SK-N-MC (cell line): ENCODE measurements at regions not wholly inside any gene's neighbourhood (a gene's known extent, or its start where the extent isn't known, plus 50 kb on each side); places are given as distances from the start of the nearest gene placed in this dataset.
"Not testable (repeated sequence)": the region's sequence is repeated elsewhere in the genome, so short reads cannot be mapped to it uniquely, and the experiment has no call there.

Experiments used
- DNase-seq: peaks from one replicate; pipeline ENCODE4 v3.0.0-alpha.2; 2011; ENCODE audit warnings: low read depth, low spot score
- H3K27ac ChIP-seq: fragments of 200-600 bp; sonication (generic); 2 replicates; pipeline ENCODE4 v1.5.1; 2016; ENCODE audit warnings: mixed run types
- H3K36me3 ChIP-seq: fragments of 200-600 bp; sonication (generic); 2 replicates; pipeline ENCODE4 v1.6.1; 2017; ENCODE audit warnings: antibody characterized with exemption, low read length, mixed read lengths; ENCODE audit not compliant: insufficient read depth
- H3K4me3 ChIP-seq: fragments of 200-600 bp; sonication (generic); 2 replicates; pipeline ENCODE4 v1.5.1; 2016
- H3K9ac ChIP-seq: fragments of 200-600 bp; sonication (generic); 2 replicates; pipeline ENCODE4 v1.8.0; 2017; ENCODE audit warnings: mixed run types, mixed read lengths; ENCODE audit not compliant: insufficient read length
- H3K9me3 ChIP-seq: fragments of 200-600 bp; sonication (generic); 2 replicates; pipeline ENCODE4 v1.6.1; 2017; ENCODE audit warnings: low read depth, mild to moderate bottlenecking, antibody characterized with exemption, low read length, moderate library complexity, mixed read lengths
- EZH2 ChIP-seq: fragments of 200-600 bp; sonication (generic); IDR thresholded peaks from one replicate; pipeline ENCODE4 v1.6.1; 2017; ENCODE audit warnings: antibody characterized with exemption
- FOXP2 ChIP-seq: optimal IDR thresholded peaks from 2 replicates; pipeline ENCODE3; 2011; ENCODE audit warnings: mild to moderate bottlenecking, moderate library complexity; ENCODE audit not compliant: insufficient read depth; ENCODE audit errors: extremely low read length, control extremely low read depth
- POLR2AphosphoS5 ChIP-seq: IDR thresholded peaks from 2 replicates; pipeline ENCODE4 v1.6.1; 2012; ENCODE audit warnings: mild to moderate bottlenecking, low read depth, low read length, borderline replicate concordance

DNA sequence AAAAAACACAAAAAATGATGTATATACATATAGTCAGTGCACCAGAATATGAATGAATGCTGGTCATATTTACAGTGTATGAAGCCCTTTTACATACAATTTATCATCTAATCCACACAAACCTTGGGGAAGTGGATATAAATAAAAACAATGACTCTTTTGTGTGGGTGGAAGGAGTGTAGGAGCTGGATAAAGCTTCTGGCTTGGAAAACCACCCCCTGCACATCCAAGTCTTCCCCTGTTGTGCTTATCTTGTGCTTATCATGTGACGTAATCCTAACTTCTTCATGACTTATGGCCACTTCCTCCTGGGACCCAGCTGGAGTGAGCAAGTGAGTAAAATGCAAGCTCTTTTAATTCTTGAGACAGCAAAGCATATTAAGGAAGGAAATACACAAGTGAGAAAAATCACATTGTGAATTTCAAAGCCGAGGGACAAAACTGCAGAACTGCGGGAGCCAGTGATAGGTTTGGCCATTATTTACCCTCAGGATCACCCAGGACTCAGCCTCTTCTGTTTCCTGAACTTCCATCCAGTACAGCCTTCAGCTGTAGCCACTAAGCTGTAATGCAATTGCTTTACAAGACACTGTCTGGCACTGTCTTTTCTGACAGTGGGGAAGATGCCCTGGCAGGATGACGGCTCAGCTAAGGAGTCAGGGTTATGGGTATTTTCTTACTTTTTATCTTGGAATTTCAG is 104.0 kb upstream of the PPM1J start:
- no peak overlapping the region for H3K4me3 ChIP-seq
- no peak overlapping the region for H3K9ac ChIP-seq
- H3K9me3 ChIP-seq = no peaks in the 10 kb centered on the region
- peak overlapping the region; percentile 60; the same call in 1 of the 2 replicates for H3K27ac ChIP-seq
- TF ChIP-seq POLR2AphosphoS5 (no peak), EZH2 (no peak), FOXP2 (no peak)
- peak; percentile 32 for DNase-seq
- no peaks in the 10 kb centered on the region for H3K36me3 ChIP-seq

DNA sequence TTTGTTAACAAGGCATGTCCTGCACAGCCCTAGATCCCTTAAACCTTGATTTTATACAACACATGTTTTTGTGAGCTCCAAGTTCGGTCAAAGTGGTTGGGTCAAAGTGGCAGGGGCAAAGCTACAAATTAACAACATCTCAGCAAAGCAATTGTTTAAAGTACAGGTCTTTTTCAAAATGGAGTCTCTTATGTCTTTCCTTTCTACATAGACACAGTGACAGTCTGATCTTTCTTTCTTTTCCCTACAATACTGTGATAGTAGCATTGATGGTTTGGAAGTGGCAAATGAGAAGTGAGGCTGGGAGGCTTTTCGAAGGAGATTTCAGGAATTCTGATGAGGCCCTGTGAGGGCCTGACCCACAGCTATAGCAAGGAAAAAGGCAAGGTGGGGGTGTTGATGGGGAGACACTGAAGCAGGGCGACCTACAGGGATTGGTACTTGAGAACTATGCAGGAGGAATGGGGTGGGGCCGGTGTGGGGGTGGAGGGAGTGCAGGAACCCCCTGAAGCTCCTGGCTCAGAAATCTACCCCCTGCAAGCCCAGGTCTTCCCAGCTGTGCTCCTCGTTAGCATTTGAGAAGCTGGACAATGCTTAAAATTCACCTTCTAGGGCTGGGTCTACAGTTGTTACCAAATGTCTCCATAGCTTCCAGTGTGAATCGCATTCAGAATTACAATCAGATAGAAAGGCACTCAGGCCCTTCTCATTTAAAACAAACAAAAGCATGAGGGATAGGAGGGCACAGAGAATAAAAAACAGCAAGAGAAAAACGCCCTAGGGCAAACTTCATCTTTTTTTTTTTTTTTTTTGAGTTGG is 102.6 kb upstream of the PPM1J start:
- no peaks in the 10 kb centered on the region for H3K9me3 ChIP-seq
- no peak overlapping the region for H3K9ac ChIP-seq
- TF ChIP-seq FOXP2 (no peak), EZH2 (no peak), POLR2AphosphoS5 (no peak)
- no peak overlapping the region for H3K4me3 ChIP-seq
- peak; percentile 24 for DNase-seq
- H3K27ac ChIP-seq = no peak overlapping the region
- no peaks in the 10 kb centered on the region for H3K36me3 ChIP-seq

DNA sequence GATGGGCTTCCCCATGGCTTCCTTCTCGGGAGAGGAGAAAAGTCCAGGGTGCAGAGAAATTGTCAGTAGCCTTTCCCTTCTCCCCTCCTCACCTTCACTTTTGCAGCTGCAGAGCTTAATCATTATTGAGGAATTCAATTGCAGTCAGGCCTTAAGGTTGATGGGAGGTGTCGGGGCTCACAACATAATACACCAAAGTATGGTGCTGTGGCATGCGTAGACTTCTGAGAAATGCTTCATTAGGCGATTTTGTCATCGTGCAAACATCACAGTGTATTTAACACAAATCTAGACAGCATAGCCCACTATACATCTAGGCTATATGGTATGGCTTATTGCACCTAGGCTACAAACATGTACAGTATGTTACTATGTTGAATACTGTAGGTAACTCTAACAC is 100.2 kb upstream of the PPM1J start:
- H3K9me3 ChIP-seq = no peaks in the 10 kb centered on the region
- H3K27ac ChIP-seq = no peak overlapping the region
- DNase-seq = no peak
- H3K9ac ChIP-seq = no peak overlapping the region
- TF ChIP-seq POLR2AphosphoS5 = no peak
- no peak for TF ChIP-seq FOXP2
- no peak for TF ChIP-seq EZH2
- H3K4me3 ChIP-seq = no peak overlapping the region
- no peaks in the 10 kb centered on the region for H3K36me3 ChIP-seq

DNA sequence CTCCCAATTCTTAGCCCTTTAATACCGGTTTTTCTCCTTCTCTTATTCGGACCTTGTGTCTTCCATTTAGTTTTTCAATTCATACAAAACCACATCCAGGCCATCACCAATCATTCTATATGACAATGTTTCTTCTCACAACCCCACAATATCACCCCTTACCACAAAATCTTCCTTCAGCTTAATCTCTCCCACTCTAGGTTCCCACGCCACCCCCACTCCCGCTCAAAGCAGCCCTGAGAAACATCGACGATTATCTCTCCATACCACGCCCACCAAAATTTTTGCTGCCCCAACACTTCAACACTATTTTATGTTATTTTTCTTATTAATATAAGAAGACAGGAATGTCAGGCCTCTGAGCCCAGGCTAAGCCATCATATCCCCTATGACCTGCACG is 99.5 kb upstream of the PPM1J start:
- H3K27ac ChIP-seq, H3K4me3 ChIP-seq, DNase-seq, H3K9ac ChIP-seq, H3K9me3 ChIP-seq, H3K36me3 ChIP-seq: not testable (repeated sequence)

DNA sequence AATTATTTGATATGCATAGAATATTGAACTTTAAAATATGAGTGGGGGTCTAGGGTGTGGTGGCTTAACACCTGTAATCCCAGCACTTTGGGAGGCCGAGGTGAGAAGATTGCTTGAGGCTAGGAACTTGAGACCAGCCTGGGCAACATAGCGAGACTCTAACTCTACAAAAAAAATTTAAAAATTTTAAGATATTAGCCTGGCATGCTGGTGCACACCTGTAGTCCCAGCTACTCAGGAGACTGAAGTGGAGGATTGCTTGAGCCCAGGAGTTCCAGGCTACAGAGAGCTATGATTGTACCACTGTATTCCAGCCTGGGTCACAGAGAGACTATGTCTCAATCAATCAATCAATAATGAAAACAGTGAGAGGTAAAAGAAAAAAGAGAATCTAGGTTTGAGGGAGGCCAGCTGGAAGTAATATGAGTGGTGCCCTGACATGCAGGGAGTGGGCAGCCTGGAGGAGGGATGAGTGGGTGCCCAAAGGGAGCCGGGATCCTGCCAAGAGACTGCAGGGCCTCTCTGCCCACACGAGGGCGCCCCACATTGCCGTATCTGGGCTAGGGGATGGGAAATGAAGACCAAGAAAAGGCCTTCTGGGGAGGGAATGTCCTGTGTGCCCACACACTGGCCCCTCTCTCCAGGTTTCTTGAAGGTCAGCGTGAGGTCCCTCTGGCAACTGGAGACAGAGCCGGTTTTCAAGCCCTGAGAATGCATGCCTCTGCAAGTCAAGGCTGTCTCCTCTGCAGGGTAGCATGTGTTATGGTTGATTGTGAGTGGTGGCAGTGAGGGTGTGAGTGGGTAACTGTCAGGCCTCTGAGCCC is 93.9 kb upstream of the PPM1J start:
- TF ChIP-seq POLR2AphosphoS5 (no peak), FOXP2 (no peak), EZH2 (no peak)
- DNase-seq = no peak
- Histone ChIP-seq H3K9ac (no peak overlapping the region), H3K9me3 (no peaks in the 10 kb centered on the region), H3K27ac (no peak overlapping the region), H3K4me3 (no peak overlapping the region), H3K36me3 (no peaks in the 10 kb centered on the region)

- DNase-seq = no peak
- Histone ChIP-seq H3K9me3 (no peaks in the 10 kb centered on the region), H3K9ac (no peak overlapping the region), H3K27ac (no peak overlapping the region), H3K4me3 (no peak overlapping the region), H3K36me3 (no peaks in the 10 kb centered on the region)
- TF ChIP-seq POLR2AphosphoS5 (no peak), FOXP2 (no peak), EZH2 (no peak)
Measured at GRCh38 chr1:112807999-112808398, 92.9 kb upstream of the PPM1J start.

DNA sequence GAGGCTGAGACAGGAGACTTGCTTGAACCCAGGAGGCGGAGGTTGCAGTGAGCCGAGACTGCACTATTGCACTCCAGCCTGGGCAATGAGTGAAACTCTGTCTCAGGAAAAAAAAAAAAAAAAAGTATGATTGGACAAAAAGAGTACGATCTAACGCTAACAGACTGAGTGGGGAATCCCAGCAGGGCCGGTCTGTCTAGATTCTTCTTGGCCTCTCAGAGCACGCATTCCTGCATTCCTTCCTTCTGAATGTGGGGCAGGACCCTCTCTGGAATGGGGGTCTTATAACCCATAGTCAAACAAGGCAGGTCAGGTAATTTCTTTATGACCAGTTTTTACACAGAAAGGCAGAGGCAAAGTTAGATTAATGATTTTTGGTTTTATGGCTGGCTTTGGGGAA is 92.0 kb upstream of the PPM1J start:
- TF ChIP-seq POLR2AphosphoS5 = no peak
- TF ChIP-seq EZH2 = no peak
- no peak for TF ChIP-seq FOXP2
- Histone ChIP-seq H3K27ac (no peak overlapping the region), H3K9ac (no peak overlapping the region), H3K4me3 (no peak overlapping the region), H3K36me3 (no peaks in the 10 kb centered on the region), H3K9me3 (no peaks in the 10 kb centered on the region)
- DNase-seq = no peak

DNA sequence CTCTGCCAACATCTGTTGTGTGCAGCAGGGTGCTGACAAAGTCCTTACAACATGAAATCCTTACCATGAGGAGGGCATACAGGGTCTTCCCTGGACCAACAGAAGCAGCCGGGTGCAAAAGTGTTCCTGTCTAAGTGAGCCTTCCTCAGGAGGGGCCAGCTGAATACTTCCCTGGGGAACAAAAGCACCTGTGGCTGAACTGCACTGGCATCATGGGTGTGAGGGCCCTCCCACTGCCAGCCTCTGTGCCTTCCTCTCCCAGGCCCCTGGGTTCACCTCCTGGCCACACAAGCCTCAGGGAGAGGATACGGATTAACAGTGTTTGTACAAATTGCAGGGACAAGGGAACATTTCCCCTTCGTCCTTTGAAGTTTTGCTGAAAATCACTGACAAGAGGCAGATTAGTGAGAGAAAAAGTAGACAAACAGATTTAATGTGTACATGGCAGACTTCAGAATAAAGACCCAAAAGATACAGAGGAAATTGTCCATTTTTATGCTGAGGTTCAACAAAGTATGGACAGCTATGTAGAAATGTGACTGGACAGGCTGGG is 91.0 kb upstream of the PPM1J start:
- no peak for TF ChIP-seq POLR2AphosphoS5
- no peak for TF ChIP-seq EZH2
- TF ChIP-seq FOXP2 = no peak
- Histone ChIP-seq H3K27ac (no peak overlapping the region), H3K9ac (no peak overlapping the region), H3K36me3 (no peaks in the 10 kb centered on the region), H3K9me3 (no peaks in the 10 kb centered on the region), H3K4me3 (no peak overlapping the region)
- no peak for DNase-seq
